Right atrium auricular region (tissue), 2 donors: ENCODE measurements at regions not wholly inside any gene's neighbourhood (a gene's known extent, or its start where the extent isn't known, plus 50 kb on each side); places are given as distances from the start of the nearest gene placed in this dataset.

ENCODE experiments used
- DNase-seq: peaks from one replicate; pipeline ENCODE4 v3.0.0-alpha.2; 2019; ENCODE audit warnings: low spot score
- H3K27ac ChIP-seq, 2 donors: fragments of 200-600 bp; sonication (generic); 1 replicate in 1 of 2; 2 replicates in 1 of 2; pipeline ENCODE4 v1.5.1; 2016 to 2019
- H3K27me3 ChIP-seq, 2 donors: fragments of 200-600 bp; sonication (generic); one replicate each; pipeline versions ENCODE4 v1.5.1 to v1.6.0; 2017 to 2019
- H3K36me3 ChIP-seq: fragments of 200-600 bp; sonication (generic); one replicate; pipeline ENCODE4 v1.5.1; 2016
- H3K4me1 ChIP-seq, 2 donors: fragments of 200-600 bp; sonication (generic); one replicate each; pipeline versions ENCODE4 v1.5.1 to v1.6.0; 2017 to 2019
- H3K4me3 ChIP-seq, 2 donors: fragments of 200-600 bp; sonication (generic); 1 replicate in 1 of 2; 2 replicates in 1 of 2; pipeline ENCODE4 v1.5.1; 2017 to 2019; ENCODE audit warnings: mild to moderate bottlenecking in 1 of 2, moderate library complexity in 1 of 2
- H3K9me3 ChIP-seq, 2 donors: fragments of 200-600 bp; sonication (generic); one replicate each; pipeline ENCODE4 v1.5.1; 2019
- TF ChIP-seq, protein P1 (sequence below), 2 donors: fragments of 200-600 bp; sonication (generic); IDR thresholded peaks; one replicate each; pipeline ENCODE4 v1.5.1; 2019; ENCODE audit warnings: antibody characterized with exemption in 2 of 2

GRCh38 chr3:105039004-105039403 is 327.7 kb upstream of the ALCAM start:
- DNase-seq: no peak
- Histone ChIP-seq H3K9me3 (no peaks in the 10 kb centered on the region), H3K36me3 (no peaks in the 10 kb centered on the region), H3K27ac (no peak overlapping the region), H3K4me1 (no peaks in the 10 kb centered on the region), H3K27me3 (no peaks in the 10 kb centered on the region), H3K4me3 (no peak overlapping the region)
- TF ChIP-seq, protein P1, sequence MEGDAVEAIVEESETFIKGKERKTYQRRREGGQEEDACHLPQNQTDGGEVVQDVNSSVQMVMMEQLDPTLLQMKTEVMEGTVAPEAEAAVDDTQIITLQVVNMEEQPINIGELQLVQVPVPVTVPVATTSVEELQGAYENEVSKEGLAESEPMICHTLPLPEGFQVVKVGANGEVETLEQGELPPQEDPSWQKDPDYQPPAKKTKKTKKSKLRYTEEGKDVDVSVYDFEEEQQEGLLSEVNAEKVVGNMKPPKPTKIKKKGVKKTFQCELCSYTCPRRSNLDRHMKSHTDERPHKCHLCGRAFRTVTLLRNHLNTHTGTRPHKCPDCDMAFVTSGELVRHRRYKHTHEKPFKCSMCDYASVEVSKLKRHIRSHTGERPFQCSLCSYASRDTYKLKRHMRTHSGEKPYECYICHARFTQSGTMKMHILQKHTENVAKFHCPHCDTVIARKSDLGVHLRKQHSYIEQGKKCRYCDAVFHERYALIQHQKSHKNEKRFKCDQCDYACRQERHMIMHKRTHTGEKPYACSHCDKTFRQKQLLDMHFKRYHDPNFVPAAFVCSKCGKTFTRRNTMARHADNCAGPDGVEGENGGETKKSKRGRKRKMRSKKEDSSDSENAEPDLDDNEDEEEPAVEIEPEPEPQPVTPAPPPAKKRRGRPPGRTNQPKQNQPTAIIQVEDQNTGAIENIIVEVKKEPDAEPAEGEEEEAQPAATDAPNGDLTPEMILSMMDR (IDR thresholded peaks at IDR 0.05): no peak

- Histone ChIP-seq H3K27me3 (no peaks in the 10 kb centered on the region), H3K27ac (no peak overlapping the region), H3K4me3 (no peak overlapping the region), H3K4me1 (no peaks in the 10 kb centered on the region), H3K36me3 (no peaks in the 10 kb centered on the region), H3K9me3 (no peaks in the 10 kb centered on the region)
- DNase-seq: no peak
- TF ChIP-seq, protein P1 (IDR thresholded peaks at IDR 0.05): no peak
Measured at GRCh38 chr3:105040026-105040622, 326.6 kb upstream of the ALCAM start.

GRCh38 chr3:105042586-105042985 is 324.1 kb upstream of the ALCAM start:
- no peaks in the 10 kb centered on the region for H3K9me3 ChIP-seq
- H3K4me1 ChIP-seq: no peaks in the 10 kb centered on the region
- H3K27ac ChIP-seq: no peak overlapping the region
- H3K27me3 ChIP-seq: no peaks in the 10 kb centered on the region
- TF ChIP-seq, protein P1 (IDR thresholded peaks at IDR 0.05): no peak
- H3K36me3 ChIP-seq: no peaks in the 10 kb centered on the region
- H3K4me3 ChIP-seq: no peak overlapping the region
- no peak for DNase-seq

- Histone ChIP-seq H3K27ac (no peak overlapping the region), H3K27me3 (no peaks in the 10 kb centered on the region), H3K4me1 (no peaks in the 10 kb centered on the region), H3K9me3 (no peaks in the 10 kb centered on the region), H3K36me3 (no peaks in the 10 kb centered on the region), H3K4me3 (no peak overlapping the region)
- TF ChIP-seq, protein P1 (IDR thresholded peaks at IDR 0.05): no peak
- DNase-seq: no peak
Measured at GRCh38 chr3:105051111-105051510, 315.6 kb upstream of the ALCAM start.

DNA sequence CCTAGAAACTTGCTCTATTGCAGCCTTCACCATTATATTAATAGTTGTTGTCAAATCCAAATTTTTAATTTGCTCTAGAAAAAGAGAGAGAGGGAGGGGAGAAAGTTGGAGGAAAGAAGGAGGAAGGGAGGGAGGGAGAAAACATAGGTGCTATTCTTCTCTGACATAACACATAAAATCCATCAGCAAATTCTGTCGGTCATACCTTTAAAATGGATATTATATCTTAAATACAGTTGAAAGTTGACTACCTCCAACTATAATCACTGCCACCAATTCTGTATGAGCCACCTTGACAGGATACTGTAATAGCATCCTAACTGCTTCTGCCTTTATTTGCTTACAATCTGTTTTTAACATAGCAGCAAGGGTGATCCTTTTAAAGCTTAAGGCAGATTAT is 314.7 kb upstream of the ALCAM start:
- Histone ChIP-seq H3K27ac (no peak overlapping the region), H3K27me3 (no peaks in the 10 kb centered on the region), H3K36me3 (no peaks in the 10 kb centered on the region), H3K4me3 (no peak overlapping the region), H3K9me3 (no peaks in the 10 kb centered on the region), H3K4me1 (no peaks in the 10 kb centered on the region)
- TF ChIP-seq, protein P1 (IDR thresholded peaks at IDR 0.05): no peak
- DNase-seq: no peak

- Histone ChIP-seq H3K4me1 (no peaks in the 10 kb centered on the region), H3K27me3 (no peaks in the 10 kb centered on the region)
- TF ChIP-seq, protein P1 (IDR thresholded peaks at IDR 0.05): no peak
Measured at GRCh38 chr3:105062853-105063252, 303.9 kb upstream of the ALCAM start.

More at GRCh38 chr3:105062853-105063252, 303.9 kb upstream of the ALCAM start:
- DNase-seq: no peak
- Histone ChIP-seq H3K9me3 (no peaks in the 10 kb centered on the region), H3K27ac (no peak overlapping the region), H3K4me3 (no peak overlapping the region), H3K36me3 (no peaks in the 10 kb centered on the region)
